ENCODE measurements at regions not wholly inside any gene's neighbourhood (a gene's known extent, or its start where the extent isn't known, plus 50 kb on each side); places are given as distances from the start of the nearest gene placed in this dataset.

DNA sequence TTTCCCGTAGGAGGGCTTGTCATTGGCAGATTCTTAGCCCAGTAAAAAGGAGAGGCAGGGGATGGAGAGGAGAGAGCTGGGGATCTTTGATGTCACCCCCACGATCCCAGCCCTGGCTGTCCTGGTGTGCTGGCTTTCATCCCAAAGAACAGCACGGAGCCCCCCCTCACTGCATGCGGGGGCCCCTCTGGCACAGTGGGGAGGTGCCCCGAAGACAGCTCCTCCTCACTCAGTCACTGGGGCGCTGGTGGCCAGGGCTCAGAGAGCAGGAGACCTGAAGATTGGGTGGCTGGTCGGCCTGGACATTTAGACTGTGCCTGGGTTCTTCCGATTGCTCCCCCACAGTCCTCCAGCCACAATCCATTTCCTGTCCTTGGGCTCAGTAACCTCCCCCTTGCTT, 207.5 kb downstream of the MELK start:
- H3K4me1 ChIP-seq (ENCODE audit: control insufficient read depth in 2 of 3, insufficient read depth in 2 of 3, low read depth in 1 of 3, low read length in 3 of 3) = no peaks in the 10 kb centered on the region
- no peak overlapping the region for H3K27ac ChIP-seq (ENCODE audit: low read depth in 2 of 2, low read length in 2 of 2)
- FAIRE-seq (no peak), DNase-seq (no peak)
- H3K27me3 ChIP-seq (ENCODE audit: control insufficient read depth, insufficient read depth, low read length) = no peaks in the 10 kb centered on the region
- no peaks in the 10 kb centered on the region for H3K36me3 ChIP-seq (ENCODE audit: control insufficient read depth in 2 of 3, insufficient read depth in 3 of 3, low read length in 3 of 3)
- TF ChIP-seq, protein P1, sequence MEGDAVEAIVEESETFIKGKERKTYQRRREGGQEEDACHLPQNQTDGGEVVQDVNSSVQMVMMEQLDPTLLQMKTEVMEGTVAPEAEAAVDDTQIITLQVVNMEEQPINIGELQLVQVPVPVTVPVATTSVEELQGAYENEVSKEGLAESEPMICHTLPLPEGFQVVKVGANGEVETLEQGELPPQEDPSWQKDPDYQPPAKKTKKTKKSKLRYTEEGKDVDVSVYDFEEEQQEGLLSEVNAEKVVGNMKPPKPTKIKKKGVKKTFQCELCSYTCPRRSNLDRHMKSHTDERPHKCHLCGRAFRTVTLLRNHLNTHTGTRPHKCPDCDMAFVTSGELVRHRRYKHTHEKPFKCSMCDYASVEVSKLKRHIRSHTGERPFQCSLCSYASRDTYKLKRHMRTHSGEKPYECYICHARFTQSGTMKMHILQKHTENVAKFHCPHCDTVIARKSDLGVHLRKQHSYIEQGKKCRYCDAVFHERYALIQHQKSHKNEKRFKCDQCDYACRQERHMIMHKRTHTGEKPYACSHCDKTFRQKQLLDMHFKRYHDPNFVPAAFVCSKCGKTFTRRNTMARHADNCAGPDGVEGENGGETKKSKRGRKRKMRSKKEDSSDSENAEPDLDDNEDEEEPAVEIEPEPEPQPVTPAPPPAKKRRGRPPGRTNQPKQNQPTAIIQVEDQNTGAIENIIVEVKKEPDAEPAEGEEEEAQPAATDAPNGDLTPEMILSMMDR (IDR thresholded peaks at IDR 0.05; ENCODE audit: borderline replicate concordance, extremely low read depth, insufficient read depth) = no peak
- no peak overlapping the region for H3K4me3 ChIP-seq (ENCODE audit: low read length in 3 of 3)
- H3K9me3 ChIP-seq (ENCODE audit: control insufficient read depth in 2 of 3, insufficient read depth in 1 of 3, low read length in 3 of 3) = no peaks in the 10 kb centered on the region
- no peak overlapping the region for H3K9ac ChIP-seq (ENCODE audit: low read length in 3 of 3)
- intact Hi-C loops (cut with DNase I) = no loop called here

DNA sequence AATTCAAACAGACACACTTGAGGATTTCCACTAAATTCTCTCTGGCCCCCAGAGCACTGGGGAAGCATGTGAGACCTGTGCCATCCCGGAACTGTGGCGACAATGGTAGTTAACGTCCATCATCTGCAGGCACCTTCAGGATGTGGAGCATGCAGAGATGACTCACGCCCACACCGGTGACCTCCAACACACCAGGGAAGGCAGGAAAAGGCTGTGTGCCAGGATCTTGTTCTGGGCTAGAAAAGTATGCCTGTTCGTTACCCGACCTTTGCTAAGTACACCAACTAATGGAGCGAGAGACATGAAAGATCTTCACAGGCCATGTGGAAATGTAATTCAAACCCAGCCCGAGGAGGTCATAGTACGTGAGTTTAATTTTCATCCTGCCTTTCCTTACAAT, 208.8 kb downstream of the MELK start:
- Histone ChIP-seq H3K9me3 (ENCODE audit: control insufficient read depth in 2 of 3, insufficient read depth in 1 of 3, low read length in 3 of 3) (no peaks in the 10 kb centered on the region), H3K4me3 (ENCODE audit: low read length in 3 of 3) (no peak overlapping the region), H3K9ac (ENCODE audit: low read length in 3 of 3) (no peak overlapping the region), H3K27ac (ENCODE audit: low read depth in 2 of 2, low read length in 2 of 2) (no peak overlapping the region), H3K27me3 (ENCODE audit: control insufficient read depth, insufficient read depth, low read length) (no peaks in the 10 kb centered on the region), H3K4me1 (ENCODE audit: control insufficient read depth in 2 of 3, insufficient read depth in 2 of 3, low read depth in 1 of 3, low read length in 3 of 3) (no peaks in the 10 kb centered on the region), H3K36me3 (ENCODE audit: control insufficient read depth in 2 of 3, insufficient read depth in 3 of 3, low read length in 3 of 3) (no peaks in the 10 kb centered on the region)
- FAIRE-seq = no peak
- TF ChIP-seq, protein P1 (IDR thresholded peaks at IDR 0.05; ENCODE audit: borderline replicate concordance, extremely low read depth, insufficient read depth) = no peak
- DNase-seq = peak in 3 of 5 donors; percentile 42 to 65 (median 64)
- intact Hi-C loops (cut with DNase I) = no loop called here
